RWPE1 (cell line): ENCODE measurements at regions not wholly inside any gene's neighbourhood (a gene's known extent, or its start where the extent isn't known, plus 50 kb on each side); places are given as distances from the start of the nearest gene placed in this dataset.

ENCODE experiments used
- CTCF ChIA-PET: fragments of 350-600 bp; sonication (Branson Sonifier 250); formaldehyde crosslinking; extraction: SDS; loops from one replicate; lab custom pipeline; 2021; lab: Yijun Ruan, JAX
- POLR2A ChIA-PET: fragments of 400-600 bp; formaldehyde crosslinking; extraction: SDS; loops from one replicate; lab custom pipeline; 2020; ENCODE audit warnings: antibody characterized with exemption; ENCODE audit not compliant: low non-redundant PET; lab: Yijun Ruan, JAX
- DNase-seq: peaks from one replicate; pipeline ENCODE4 v3.0.0; 2012; ENCODE audit warnings: low spot score
- H3K27ac ChIP-seq: fragments of 450-650 bp; 2 replicates; pipeline ENCODE4 v1.5.1; 2017
- CTCF ChIP-seq: fragments of 450-650 bp; conservative IDR thresholded peaks from 2 replicates; pipeline ENCODE4 v1.5.1; 2017; ENCODE audit warnings: low read depth, mild to moderate bottlenecking

GRCh38 chr9:119451426-119451825, 82.2 kb upstream of the BRINP1 start:
- no peak for TF ChIP-seq CTCF
- no peak for DNase-seq
- ChIA-PET CTCF (no interaction called here), POLR2A (no interaction called here)
- H3K27ac ChIP-seq: no peak overlapping the region

GRCh38 chr9:119443179-119443578, 73.9 kb upstream of the BRINP1 start:
- ChIA-PET POLR2A (no interaction called here), CTCF (no interaction called here)

GRCh38 chr9:119441832-119442231, 72.6 kb upstream of the BRINP1 start:
- TF ChIP-seq CTCF: no peak
- no peak overlapping the region for H3K27ac ChIP-seq
- no peak for DNase-seq
- ChIA-PET CTCF (interaction anchor here (0.6 kb wide), 1 partner anchor 7 kb away, joined by 4 read pairs; no protein-coding TSS in a partner anchor), POLR2A (no interaction called here)

More at GRCh38 chr9:119443179-119443578, 73.9 kb upstream of the BRINP1 start:
- no peak for DNase-seq
- H3K27ac ChIP-seq: no peak overlapping the region
- no peak for TF ChIP-seq CTCF

- no peak for DNase-seq
- ChIA-PET POLR2A (no interaction called here), CTCF (interaction anchor here (0.6 kb wide), 1 partner anchor 8 kb away, joined by 4 read pairs; no protein-coding TSS in a partner anchor)
- no peak overlapping the region for H3K27ac ChIP-seq
- no peak for TF ChIP-seq CTCF
Observed at GRCh38 chr9:119441338-119441737, 72.1 kb upstream of the BRINP1 start.

- H3K27ac ChIP-seq: no peak overlapping the region
- ChIA-PET POLR2A (no interaction called here), CTCF (no interaction called here)
- no peak for TF ChIP-seq CTCF
- no peak for DNase-seq
Observed at GRCh38 chr9:119436261-119436660, 67.0 kb upstream of the BRINP1 start.

GRCh38 chr9:119435076-119435475, 65.8 kb upstream of the BRINP1 start:
- ChIA-PET CTCF (interaction anchor here (0.7 kb wide), 1 partner anchor 61 kb away, joined by 3 read pairs; no protein-coding TSS in a partner anchor), POLR2A (no interaction called here)
- H3K27ac ChIP-seq: no peak overlapping the region
- TF ChIP-seq CTCF: no peak
- no peak for DNase-seq
